NCI-H2196 treated with DMSO at 0.1 percent for 48 hours (cell line): ENCODE measurements at regions not wholly inside any gene's neighbourhood (a gene's known extent, or its start where the extent isn't known, plus 50 kb on each side); places are given as distances from the start of the nearest gene placed in this dataset.

ENCODE experiments used
- DNase-seq: peaks from one replicate; lab custom pipeline; 2025; ENCODE audit not compliant: unreplicated experiment; lab: John Stamatoyannopoulos, UW

DNA sequence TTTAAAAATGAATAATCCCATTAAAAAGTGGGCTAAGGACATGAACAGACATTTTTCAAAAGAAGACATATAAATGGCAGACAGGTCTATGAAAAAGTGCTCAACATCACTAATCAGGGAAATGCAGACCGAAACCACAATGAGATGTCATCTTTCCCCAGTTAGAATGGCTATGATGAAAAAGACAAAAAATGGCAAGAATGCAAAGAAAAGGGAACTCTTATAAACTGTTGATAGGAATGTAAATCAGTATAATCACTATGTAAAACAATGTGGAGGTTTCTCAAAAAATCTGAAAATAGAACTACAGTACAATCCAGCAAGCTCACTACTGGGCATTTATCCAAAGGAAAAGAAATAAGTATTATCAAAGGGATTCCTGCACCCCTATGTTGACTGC, 169.2 kb downstream of the METTL4 start:
- no peak for DNase-seq

- DNase-seq = no peak
Observed at GRCh38 chr18:2406544-2406943, 164.8 kb downstream of the METTL4 start.

- no peak for DNase-seq
Observed at GRCh38 chr18:2407961-2408360, 163.3 kb downstream of the METTL4 start.

DNA sequence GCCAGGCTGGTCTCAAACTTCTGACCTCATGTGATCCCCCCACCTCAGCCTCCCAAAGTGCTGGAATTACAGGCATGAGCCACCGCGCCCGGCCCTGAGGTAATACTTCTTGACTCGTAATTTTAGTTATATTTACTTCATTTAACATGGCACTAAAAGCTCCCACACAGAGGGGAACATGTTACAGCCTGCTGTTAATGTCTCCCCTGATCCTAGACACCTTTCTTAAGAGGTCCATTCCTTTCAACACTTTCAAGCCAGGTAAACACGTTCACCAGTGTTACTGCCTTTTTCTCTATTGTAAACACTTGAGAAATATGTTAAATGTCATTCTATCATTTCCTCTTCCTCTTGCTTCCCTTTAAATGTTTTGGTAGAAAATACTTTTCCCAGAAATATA, 161.4 kb downstream of the METTL4 start:
- DNase-seq = no peak

- DNase-seq = no peak
Observed at GRCh38 chr18:2410688-2411087, 160.6 kb downstream of the METTL4 start.

DNA sequence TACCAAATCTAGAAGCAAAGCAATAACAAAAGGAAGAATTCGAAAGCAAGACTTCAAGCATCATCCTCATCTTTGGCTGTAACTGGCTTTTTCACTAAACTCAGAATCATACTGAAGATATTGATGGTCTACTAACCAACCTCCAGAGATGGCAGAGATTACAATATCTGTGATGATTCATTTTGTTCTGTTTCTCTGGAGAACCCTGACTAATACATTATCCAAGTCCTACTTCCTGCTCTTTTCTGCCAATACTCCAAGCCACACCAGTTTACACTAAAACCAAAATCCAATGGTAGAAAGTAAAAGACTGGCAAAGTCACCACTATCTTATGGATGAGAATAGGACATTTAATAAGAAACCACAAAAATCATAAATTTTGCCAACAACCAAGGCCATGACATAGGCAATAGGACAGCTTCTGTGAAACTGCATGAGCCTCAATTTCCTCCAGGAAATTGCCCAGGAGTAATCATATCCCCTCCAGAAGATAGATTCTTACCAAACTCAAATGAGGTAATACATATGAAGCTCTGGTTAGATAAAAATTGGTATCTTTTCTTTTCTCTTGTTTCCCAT, 159.8 kb downstream of the METTL4 start:
- DNase-seq = no peak

DNA sequence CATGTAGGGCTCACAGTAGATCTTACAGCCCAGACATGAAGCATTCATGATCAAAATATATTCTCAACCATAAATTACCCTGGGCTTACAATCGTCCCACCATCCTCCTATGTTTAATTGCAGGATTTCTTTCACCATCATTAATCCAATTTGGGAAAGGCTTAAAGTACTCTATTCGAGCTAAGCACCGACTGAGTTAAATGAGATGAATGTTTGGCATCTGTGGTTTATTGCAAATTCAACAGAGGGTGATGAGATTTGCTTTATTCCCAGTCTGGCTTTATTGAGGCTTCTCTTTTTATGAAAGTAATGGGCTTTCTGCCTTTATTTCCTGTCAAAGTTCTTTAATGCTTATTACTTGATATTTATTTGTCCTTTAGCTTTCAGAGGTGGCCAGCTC, 159.0 kb downstream of the METTL4 start:
- DNase-seq = no peak

GRCh38 chr18:2412996-2413751, 158.1 kb downstream of the METTL4 start:
- no peak for DNase-seq

GRCh38 chr18:2414235-2414634, 157.1 kb downstream of the METTL4 start:
- no peak for DNase-seq

DNA sequence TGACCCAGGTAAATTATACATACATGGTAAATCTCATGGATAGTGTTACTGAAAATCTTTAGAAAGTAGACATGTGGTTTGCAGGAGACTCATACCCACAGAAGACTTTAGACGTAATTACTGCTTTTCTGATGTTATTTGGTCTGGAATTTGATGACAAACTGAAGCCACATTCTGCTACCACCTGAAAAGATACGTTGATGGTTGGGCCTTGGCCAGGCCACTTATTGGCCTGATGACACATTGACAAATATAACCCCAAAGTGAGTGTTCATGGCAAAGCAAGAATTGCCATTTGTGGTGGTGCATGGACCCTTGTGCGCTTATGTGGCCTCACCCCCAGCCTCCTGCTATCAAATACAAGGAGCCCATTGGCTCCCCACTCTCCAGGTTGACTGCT, 155.6 kb downstream of the METTL4 start:
- DNase-seq = no peak

GRCh38 chr18:2417861-2418610, 153.3 kb downstream of the METTL4 start:
- DNase-seq = no peak

DNA sequence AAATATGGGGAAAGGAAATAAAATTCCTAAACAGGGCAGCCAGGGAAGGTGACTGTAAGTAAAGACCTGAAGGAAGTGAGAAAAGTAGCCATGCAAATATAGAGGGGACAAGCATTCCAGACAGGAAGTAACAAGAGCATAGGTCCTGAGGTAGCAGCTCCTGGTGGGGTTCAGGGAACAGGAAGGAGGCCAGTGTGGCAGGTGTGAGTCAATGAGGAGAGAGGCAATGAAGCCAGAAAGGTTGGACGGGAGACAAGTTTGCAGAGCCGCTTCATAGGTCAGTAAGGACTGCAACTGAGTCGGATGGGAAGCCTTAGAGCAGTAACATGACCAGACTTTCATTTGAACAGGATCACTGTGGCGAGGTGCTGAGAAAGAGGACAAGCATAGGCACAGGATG, 150.9 kb downstream of the METTL4 start:
- DNase-seq = no peak

DNA sequence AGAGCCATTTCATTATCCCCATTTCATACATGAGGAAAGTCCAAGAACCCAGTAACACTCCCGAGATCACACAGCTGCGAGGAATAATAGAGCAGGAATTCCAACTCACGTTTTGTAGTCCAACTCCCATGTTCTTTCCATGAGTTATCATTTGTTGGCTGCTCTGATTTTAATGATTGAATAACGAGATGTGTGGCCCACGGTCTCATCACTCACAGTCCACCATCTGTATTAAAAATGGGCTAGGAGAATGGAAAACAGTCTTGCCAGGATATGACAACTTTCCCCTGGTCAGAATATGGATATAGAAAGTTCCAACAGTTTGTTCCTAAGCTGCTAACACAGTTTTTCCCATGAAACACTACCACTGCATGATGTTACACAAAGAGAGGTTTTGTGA, 147.5 kb downstream of the METTL4 start:
- no peak for DNase-seq

DNA sequence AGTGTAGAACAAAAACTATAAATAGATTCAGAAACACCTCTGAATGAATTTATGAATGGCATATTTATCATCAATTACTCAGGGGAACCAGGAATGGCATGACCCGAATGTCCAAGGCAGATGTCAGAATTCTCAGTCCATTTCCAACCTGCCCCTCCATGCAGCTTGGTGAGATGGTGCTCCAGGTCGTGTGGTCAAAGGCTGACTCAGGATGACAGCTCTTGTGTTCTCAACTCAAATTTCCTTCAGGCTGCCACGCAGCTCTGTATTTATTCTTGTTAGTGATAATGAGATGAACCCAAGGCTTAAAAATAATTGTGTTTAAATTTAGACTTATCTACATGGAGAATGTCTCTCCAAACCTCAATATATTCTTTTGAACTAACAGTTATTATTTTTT, 146.9 kb downstream of the METTL4 start:
- DNase-seq = no peak

GRCh38 chr18:2425426-2426317, 145.6 kb downstream of the METTL4 start:
- DNase-seq = no peak

- no peak for DNase-seq
Observed at GRCh38 chr18:2430191-2430590, 141.1 kb downstream of the METTL4 start.

DNA sequence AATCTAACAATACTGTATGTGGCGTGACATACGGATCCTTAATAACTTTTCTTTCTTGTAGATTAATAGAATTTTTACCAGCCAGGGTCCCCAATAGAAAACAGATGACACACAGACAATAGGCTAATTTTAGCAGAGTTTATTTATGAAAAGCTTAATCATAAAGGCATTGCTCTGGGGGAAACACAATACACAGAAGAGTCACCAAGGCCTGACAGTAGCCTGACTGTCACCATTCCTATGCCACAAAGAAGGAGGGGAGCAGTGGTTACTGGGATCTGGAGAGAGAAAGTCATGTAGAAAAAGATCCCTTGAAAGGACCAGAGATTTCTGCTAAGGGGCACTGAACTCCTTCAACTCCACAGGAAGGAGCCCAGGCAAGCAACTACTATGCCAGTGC, 139.5 kb downstream of the METTL4 start:
- DNase-seq = no peak

- no peak for DNase-seq
Observed at GRCh38 chr18:2433366-2433765, 137.9 kb downstream of the METTL4 start.

- no peak for DNase-seq
Observed at GRCh38 chr18:2441544-2441943, 129.8 kb downstream of the METTL4 start.

DNA sequence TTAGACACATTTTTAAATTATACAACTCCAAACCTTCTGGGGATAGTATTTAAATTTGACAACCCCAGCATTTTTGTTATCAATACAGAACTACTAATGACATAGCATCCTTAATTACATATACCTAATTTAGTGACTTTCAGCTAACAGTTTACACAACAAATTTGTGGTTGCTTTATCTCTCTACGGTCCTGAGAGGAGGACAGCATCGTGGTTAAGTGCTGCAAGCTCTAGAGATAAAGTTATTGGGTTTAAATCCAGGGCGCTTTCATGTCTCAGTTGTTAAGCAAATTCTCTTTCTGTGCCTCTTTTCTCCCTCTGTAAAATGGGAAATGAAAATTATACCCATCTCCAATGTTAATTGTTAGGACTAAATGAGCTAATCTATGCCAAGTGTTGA, 129.3 kb downstream of the METTL4 start:
- no peak for DNase-seq

- DNase-seq = no peak
Observed at GRCh38 chr18:2442726-2443275, 128.5 kb downstream of the METTL4 start.
